CD8-positive, alpha-beta memory T cell (primary cell): ENCODE measurements at regions not wholly inside any gene's neighbourhood (a gene's known extent, or its start where the extent isn't known, plus 50 kb on each side); places are given as distances from the start of the nearest gene placed in this dataset.
A peak's percentile ranks its signal among the peaks of the same experiment; 100 is the strongest.
"Not testable (repeated sequence)": the region's sequence is repeated elsewhere in the genome, so short reads cannot be mapped to it uniquely, and the experiment has no call there.

Experiments used
- CTCF ChIA-PET: fragments of 350-600 bp; sonication (Branson Sonifier 250); formaldehyde crosslinking; loops from one replicate; lab custom pipeline; 2021; ENCODE audit warnings: antibody characterized with exemption; lab: Charles Lee
- POLR2A ChIA-PET: fragments of 350-600 bp; sonication (Branson Sonifier 250); formaldehyde crosslinking; loops from one replicate; lab custom pipeline; 2021; ENCODE audit warnings: antibody characterized with exemption; lab: Charles Lee
- DNase-seq, 5 donors: peaks; one replicate each; pipeline versions ENCODE4 v3.0.0 to v3.0.0-alpha.2; 2020 to 2022; ENCODE audit warnings: mixed read lengths in 1 of 5
- H3K27ac ChIP-seq: one replicate; pipeline ENCODE4 v1.7.0; 2013; ENCODE audit warnings: low read depth, mild to moderate bottlenecking, low read length, moderate library complexity
- H3K27me3 ChIP-seq: 2 replicates; pipeline ENCODE4 v1.7.0; 2013; ENCODE audit warnings: low read length, mild to moderate bottlenecking; ENCODE audit not compliant: insufficient read depth, poor library complexity, severe bottlenecking
- H3K36me3 ChIP-seq: 2 replicates; pipeline ENCODE4 v1.7.0; 2013; ENCODE audit warnings: mild to moderate bottlenecking, low read length, moderate library complexity; ENCODE audit not compliant: insufficient read depth
- H3K4me1 ChIP-seq: 2 replicates; pipeline ENCODE4 v1.7.0; 2013; ENCODE audit warnings: mild to moderate bottlenecking, low read length, moderate library complexity; ENCODE audit not compliant: insufficient read depth
- H3K4me3 ChIP-seq: 2 replicates; pipeline ENCODE4 v1.7.0; 2013; ENCODE audit warnings: mild to moderate bottlenecking, low read length
- H3K9me3 ChIP-seq: 2 replicates; pipeline ENCODE4 v1.7.0; 2013; ENCODE audit warnings: mild to moderate bottlenecking, low read length
- H3K27ac Mint-ChIP-seq, 8 donors: one replicate each; pipeline ENCODE4 v1.8.0; 2020 to 2021; ENCODE audit warnings: mixed read lengths in 8 of 8, mild to moderate bottlenecking in 6 of 8, inconsistent platforms in 3 of 8, moderate library complexity in 3 of 8
- H3K27me3 Mint-ChIP-seq, 2 donors: one replicate each; pipeline ENCODE4 v1.8.0; 2020 to 2021; ENCODE audit warnings: mixed read lengths in 2 of 2, mild to moderate bottlenecking in 1 of 2, moderate library complexity in 1 of 2
- H3K36me3 Mint-ChIP-seq, 3 donors: one replicate each; pipeline ENCODE4 v1.8.0; 2020 to 2021; ENCODE audit warnings: mixed read lengths in 3 of 3, inconsistent platforms in 1 of 3, mild to moderate bottlenecking in 1 of 3
- H3K4me1 Mint-ChIP-seq, 3 donors: one replicate each; pipeline ENCODE4 v1.8.0; 2020 to 2021; ENCODE audit warnings: mixed read lengths in 3 of 3, inconsistent platforms in 1 of 3, mild to moderate bottlenecking in 1 of 3
- H3K4me3 Mint-ChIP-seq, 7 donors: one replicate each; pipeline ENCODE4 v1.8.0; 2020 to 2021; ENCODE audit warnings: mixed read lengths in 7 of 7, mild to moderate bottlenecking in 6 of 7, moderate library complexity in 4 of 7, inconsistent platforms in 2 of 7
- H3K9me3 Mint-ChIP-seq, 5 donors: one replicate each; pipeline ENCODE4 v1.8.0; 2020 to 2022; ENCODE audit warnings: mixed read lengths in 5 of 5, mild to moderate bottlenecking in 3 of 5, moderate library complexity in 2 of 5, inconsistent platforms in 1 of 5

DNA sequence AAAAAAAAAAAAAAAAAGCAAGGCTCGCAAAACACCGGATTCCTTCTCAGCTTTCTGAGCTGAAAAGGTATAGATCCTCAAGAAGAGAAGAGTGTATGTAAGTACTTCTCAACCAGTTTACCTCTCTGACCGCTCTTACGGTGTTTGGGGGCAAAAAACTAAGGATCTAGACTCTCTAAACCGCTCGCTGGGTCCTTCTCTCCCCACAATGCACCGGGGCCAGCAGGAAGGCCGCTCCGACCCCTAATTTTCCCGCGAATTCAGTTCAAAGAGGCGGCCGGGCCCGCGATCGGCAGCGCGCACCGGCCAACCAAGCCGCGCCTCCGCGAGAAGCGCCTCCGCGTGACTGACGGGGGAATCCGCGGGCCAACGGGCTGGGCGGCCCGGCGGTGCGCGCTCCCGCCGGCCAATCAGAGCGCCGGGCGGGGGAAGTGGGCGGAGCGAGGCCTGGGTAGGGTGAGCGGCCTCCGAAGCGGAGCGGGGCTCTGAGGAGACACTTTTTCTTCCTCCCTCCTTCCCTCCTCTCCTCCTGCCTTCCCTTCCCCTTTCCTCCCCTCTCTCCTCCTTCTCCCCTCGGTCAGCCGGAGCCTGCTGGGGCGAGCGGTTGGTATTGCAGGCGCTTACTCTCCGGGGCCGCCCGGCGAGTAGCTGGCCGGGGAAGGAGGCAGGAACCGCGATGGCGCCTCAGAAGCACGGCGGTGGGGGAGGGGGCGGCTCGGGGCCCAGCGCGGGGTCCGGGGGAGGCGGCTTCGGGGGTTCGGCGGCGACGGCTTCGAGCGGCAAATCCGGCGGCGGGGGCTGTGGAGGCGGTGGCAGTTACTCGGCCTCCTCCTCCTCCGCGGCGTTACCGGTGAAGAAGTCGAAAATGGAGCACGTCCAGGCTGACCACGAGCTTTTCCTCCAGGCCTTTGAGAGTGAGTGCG, 93.0 kb downstream of the CRLF3 start:
- H3K9me3 ChIP-seq, H3K27me3 ChIP-seq, H3K27me3 Mint-ChIP-seq, CTCF ChIA-PET, H3K9me3 Mint-ChIP-seq, H3K4me1 ChIP-seq, H3K36me3 ChIP-seq: not testable (repeated sequence)
- Mint-ChIP-seq H3K36me3 (peaks cover 3 to 17% (median 4%) of the 10 kb centered on the region in 3 donors), H3K4me1 (peaks cover 23 to 36% (median 31%) of the 10 kb centered on the region in 3 donors), H3K4me3 (peak overlapping the region; percentile 92 to 99 (median 96)), H3K27ac (peak overlapping the region; percentile 87 to 99 (median 93))
- POLR2A ChIA-PET, result interaction anchor here (0.6 to 1.2 kb wide), 5 partner anchors 10 to 93 kb away, joined by 3 to 8 read pairs (median 5); partner anchors contain the start of gene CRLF3
- Histone ChIP-seq H3K27ac (peak overlapping the region; percentile 61), H3K4me3 (peak overlapping the region; percentile 58)
- peak; percentile 61 to 88 (median 83) for DNase-seq

DNA sequence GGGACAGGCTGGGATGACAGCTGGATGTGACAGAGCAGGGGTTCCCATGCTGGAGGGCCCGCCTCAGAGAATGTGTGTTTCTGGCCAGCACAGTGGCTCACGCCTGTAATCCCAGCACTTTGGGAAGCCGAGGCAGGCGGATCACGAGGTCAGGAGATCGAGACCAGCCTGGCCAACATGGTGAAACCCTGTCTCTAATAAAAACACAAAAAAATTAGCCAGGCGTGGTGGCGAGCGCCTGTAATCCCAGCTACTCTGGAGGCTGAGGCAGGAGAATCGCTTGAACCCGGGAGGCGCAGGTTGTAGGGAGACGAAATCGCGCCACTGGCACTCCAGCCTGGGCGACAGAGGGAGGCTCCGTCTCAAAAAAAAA, 93.7 kb downstream of the CRLF3 start:
- H3K9me3 Mint-ChIP-seq, H3K4me1 ChIP-seq, H3K27me3 Mint-ChIP-seq, DNase-seq, H3K36me3 ChIP-seq, H3K27me3 ChIP-seq, H3K9me3 ChIP-seq, H3K4me3 ChIP-seq, CTCF ChIA-PET: not testable (repeated sequence)
- H3K4me3 Mint-ChIP-seq, result peak overlapping the region; percentile 92 to 99 (median 96)
- H3K27ac ChIP-seq, result peak overlapping the region; percentile 61
- peaks cover 23 to 35% (median 31%) of the 10 kb centered on the region in 3 donors for H3K4me1 Mint-ChIP-seq
- peaks cover 3 to 15% (median 4%) of the 10 kb centered on the region in 3 donors for H3K36me3 Mint-ChIP-seq
- peak overlapping the region in 4 of 8 donors; percentile 50 to 96 (median 90) for H3K27ac Mint-ChIP-seq
- POLR2A ChIA-PET, result interaction anchor here (0.6 to 1.2 kb wide), 5 partner anchors 9 to 94 kb away, joined by 3 to 8 read pairs (median 5); partner anchors contain the start of gene CRLF3

DNA sequence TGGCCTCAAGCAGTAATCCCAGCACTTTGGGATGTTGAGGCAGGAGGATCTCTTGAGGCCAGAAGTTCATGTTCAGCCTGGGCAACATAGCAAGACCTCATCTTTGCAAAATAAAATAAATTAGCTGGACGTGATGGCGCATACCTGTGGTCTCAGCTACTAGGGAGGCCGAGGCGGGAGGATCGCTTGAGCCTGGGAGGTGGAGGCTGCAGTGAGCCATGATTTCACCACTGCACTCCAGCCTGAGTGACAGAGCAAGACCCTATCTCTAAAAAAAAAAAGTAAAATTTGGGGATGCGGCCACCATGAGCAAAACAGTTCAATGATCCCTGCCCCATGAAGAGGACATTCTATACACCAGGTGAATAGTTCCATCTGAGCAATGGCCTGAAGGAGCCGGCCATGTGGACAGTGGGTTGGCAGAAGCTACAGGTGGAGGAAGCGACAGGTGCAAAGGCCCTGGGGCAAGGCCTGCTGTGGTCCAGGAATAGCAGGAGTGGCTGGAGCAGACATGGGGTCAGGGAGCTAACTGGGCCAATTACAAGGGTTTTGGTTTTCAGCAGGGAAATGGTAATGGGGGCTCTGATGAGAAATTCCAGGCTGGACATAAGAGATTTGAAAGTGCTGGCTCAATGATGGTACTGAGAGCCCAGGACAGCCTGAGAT, 94.2 kb downstream of the CRLF3 start:
- H3K36me3 ChIP-seq, H3K9me3 Mint-ChIP-seq, H3K9me3 ChIP-seq, H3K27ac ChIP-seq, H3K4me1 ChIP-seq, H3K27me3 Mint-ChIP-seq, H3K27me3 ChIP-seq, H3K4me3 ChIP-seq, CTCF ChIA-PET, DNase-seq: not testable (repeated sequence)
- Mint-ChIP-seq H3K4me3 (peak overlapping the region; percentile 92 to 99 (median 96)), H3K36me3 (peaks cover 0 to 12% (median 2%) of the 10 kb centered on the region in 3 donors), H3K27ac (peak overlapping the region in 5 of 8 donors; percentile 47 to 96 (median 87)), H3K4me1 (peaks cover 20 to 30% (median 26%) of the 10 kb centered on the region in 3 donors)
- POLR2A ChIA-PET, result interaction anchor here (0.7 kb wide), 1 partner anchor 21 kb away, joined by 6 read pairs; no protein-coding TSS in a partner anchor

- peaks cover 17 to 25% (median 21%) of the 10 kb centered on the region in 3 donors for H3K4me1 Mint-ChIP-seq
- H3K27me3 Mint-ChIP-seq, H3K36me3 ChIP-seq, CTCF ChIA-PET, H3K9me3 ChIP-seq, POLR2A ChIA-PET, H3K27me3 ChIP-seq, H3K4me1 ChIP-seq, H3K4me3 ChIP-seq, DNase-seq, H3K36me3 Mint-ChIP-seq, H3K27ac ChIP-seq, H3K9me3 Mint-ChIP-seq: not testable (repeated sequence)
- peak overlapping the region in 3 of 8 donors; percentile 39 to 87 (median 51) for H3K27ac Mint-ChIP-seq
- peak overlapping the region; percentile 9 to 99 (median 95) for H3K4me3 Mint-ChIP-seq
Measured at GRCh38 chr17:30729471-30730170, 94.9 kb downstream of the CRLF3 start.

- H3K27me3 Mint-ChIP-seq, H3K27ac ChIP-seq, H3K4me1 ChIP-seq, H3K36me3 ChIP-seq, H3K4me1 Mint-ChIP-seq, H3K9me3 ChIP-seq, H3K27ac Mint-ChIP-seq, H3K9me3 Mint-ChIP-seq, H3K36me3 Mint-ChIP-seq, H3K4me3 ChIP-seq, H3K27me3 ChIP-seq, CTCF ChIA-PET, POLR2A ChIA-PET, DNase-seq: not testable (repeated sequence)
- H3K4me3 Mint-ChIP-seq, result peak overlapping the region in 1 of 7 donors; percentile 26
Measured at GRCh38 chr17:30727517-30727916, 97.0 kb downstream of the CRLF3 start.

- CTCF ChIA-PET, H3K9me3 Mint-ChIP-seq: not testable (repeated sequence)
- H3K27ac Mint-ChIP-seq, result peak overlapping the region in 1 of 8 donors; percentile 78
Measured at GRCh38 chr17:30726734-30727133, 97.8 kb downstream of the CRLF3 start.

DNA sequence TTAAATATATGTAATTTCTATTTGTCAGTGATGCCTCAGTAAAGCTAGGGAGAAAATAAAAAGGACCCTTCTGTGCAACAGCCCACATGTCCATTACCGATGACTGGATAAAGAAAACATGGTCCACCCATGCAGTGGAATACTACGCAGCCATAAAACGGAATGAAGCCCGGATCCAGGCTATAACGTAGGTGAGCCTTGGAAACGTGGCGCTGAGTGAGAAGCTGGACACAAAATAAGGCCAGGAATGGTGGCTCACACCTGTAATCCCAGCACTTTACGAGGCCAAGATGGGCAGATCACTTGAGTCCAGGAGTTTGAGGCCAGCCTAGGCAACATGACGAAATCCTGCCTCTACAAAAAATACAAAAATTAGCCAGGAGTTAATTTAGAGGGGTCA, 98.2 kb downstream of the CRLF3 start:
- H3K27me3 Mint-ChIP-seq, CTCF ChIA-PET, DNase-seq, H3K36me3 ChIP-seq, H3K9me3 Mint-ChIP-seq, POLR2A ChIA-PET, H3K27ac ChIP-seq, H3K9me3 ChIP-seq, H3K4me3 ChIP-seq, H3K36me3 Mint-ChIP-seq, H3K4me3 Mint-ChIP-seq, H3K4me1 Mint-ChIP-seq, H3K27ac Mint-ChIP-seq, H3K4me1 ChIP-seq, H3K27me3 ChIP-seq: not testable (repeated sequence)

More at GRCh38 chr17:30726734-30727133, 97.8 kb downstream of the CRLF3 start:
- H3K27me3 Mint-ChIP-seq, H3K4me3 ChIP-seq, POLR2A ChIA-PET, H3K36me3 ChIP-seq, H3K4me1 Mint-ChIP-seq, H3K4me1 ChIP-seq, H3K9me3 ChIP-seq, H3K27ac ChIP-seq, H3K4me3 Mint-ChIP-seq, DNase-seq, H3K36me3 Mint-ChIP-seq, H3K27me3 ChIP-seq: not testable (repeated sequence)
